GM18909 (cell line): ENCODE measurements at regions not wholly inside any gene's neighbourhood (a gene's known extent, or its start where the extent isn't known, plus 50 kb on each side); places are given as distances from the start of the nearest gene placed in this dataset.

Source experiments
- ATAC-seq: cut with Tn5 transposase; IDR thresholded peaks from one replicate; pipeline ENCODE4 v1.9.1; 2021; ENCODE audit warnings: mild to moderate bottlenecking; ENCODE audit not compliant: unreplicated experiment, poor library complexity

GRCh38 chr3:22526266-22526837, 676.8 kb upstream of the UBE2E2 start:
- ATAC-seq: no peak

GRCh38 chr3:22536541-22536940, 666.6 kb upstream of the UBE2E2 start:
- ATAC-seq: no peak

GRCh38 chr3:22537560-22537959, 665.6 kb upstream of the UBE2E2 start:
- no peak for ATAC-seq

DNA sequence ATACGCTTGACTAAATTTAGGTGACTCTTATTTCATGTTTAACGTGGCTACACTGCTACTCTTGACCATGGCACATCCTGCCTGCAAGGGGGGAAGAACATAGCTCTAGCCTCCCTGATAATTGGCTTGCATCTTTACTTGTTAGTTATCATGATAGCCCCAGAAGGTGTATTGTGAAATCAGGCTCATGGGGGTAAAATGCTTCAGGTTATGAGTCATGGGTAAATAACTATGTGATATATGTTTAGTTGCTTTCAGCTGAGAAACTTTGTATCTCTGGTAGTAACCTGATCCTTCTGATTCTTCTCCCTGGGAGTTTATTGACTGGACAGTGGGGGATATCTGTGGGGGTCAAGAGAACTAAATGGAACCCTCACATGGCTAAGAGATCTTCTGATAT, 660.8 kb upstream of the UBE2E2 start:
- no peak for ATAC-seq

- ATAC-seq: no peak
Observed at GRCh38 chr3:22555753-22556435, 647.2 kb upstream of the UBE2E2 start.

DNA sequence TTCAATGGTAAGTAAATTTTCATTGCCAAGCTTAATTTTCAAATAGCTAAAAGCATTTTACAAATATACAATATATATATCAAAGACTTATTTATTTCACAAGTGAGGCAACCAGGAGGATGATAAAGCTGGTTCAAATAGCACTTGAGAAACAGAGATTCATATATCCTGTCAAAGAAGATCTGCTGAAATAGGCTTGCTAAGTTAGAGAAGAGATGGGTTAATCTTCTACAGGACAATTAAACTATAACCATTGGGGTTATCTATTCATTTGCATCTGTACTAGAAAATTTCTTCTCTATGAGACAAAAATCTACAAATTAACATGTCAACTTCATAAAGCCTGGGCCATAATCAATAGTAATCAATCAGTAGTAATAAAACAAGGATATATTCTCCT, 637.7 kb upstream of the UBE2E2 start:
- ATAC-seq: peak; percentile 62

DNA sequence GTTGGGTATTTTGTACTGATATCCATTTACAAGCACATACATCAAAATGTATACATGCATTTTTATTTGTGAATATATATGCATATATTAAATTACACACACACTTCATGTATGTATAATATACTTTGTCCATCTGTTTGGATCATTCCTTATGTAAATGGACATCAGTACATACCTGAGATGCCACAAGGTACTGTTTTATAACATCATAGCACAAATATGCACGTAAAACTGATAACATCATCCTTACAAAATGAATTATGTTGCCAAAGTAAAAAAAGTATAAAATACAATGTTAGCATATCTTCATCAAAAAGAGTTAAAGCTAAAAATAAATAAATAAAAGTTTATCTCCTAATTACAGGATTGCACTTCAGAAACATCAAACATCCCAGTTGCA, 634.8 kb upstream of the UBE2E2 start:
- no peak for ATAC-seq

- no peak for ATAC-seq
Observed at GRCh38 chr3:22569570-22569969, 633.6 kb upstream of the UBE2E2 start.

- ATAC-seq: no peak
Observed at GRCh38 chr3:22581007-22581406, 622.1 kb upstream of the UBE2E2 start.

DNA sequence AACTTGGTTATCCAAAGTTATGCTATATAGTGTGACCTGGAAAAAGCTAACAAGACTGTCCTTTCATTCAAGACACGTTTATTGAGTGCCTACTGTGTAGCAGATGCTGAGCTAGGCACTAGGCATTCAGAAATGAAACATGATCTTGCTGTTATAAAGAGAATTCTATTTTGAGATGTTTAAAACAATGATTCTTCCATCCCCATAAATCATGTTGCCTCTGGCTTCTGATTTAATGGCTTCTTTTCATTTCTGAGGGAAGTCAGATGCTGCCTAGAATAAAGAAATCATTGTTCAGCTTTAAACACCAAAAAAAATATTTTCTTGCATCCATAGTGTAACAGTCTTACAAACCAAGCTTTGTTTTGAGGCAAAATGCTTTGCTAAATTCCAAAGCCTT, 620.9 kb upstream of the UBE2E2 start:
- ATAC-seq: no peak

DNA sequence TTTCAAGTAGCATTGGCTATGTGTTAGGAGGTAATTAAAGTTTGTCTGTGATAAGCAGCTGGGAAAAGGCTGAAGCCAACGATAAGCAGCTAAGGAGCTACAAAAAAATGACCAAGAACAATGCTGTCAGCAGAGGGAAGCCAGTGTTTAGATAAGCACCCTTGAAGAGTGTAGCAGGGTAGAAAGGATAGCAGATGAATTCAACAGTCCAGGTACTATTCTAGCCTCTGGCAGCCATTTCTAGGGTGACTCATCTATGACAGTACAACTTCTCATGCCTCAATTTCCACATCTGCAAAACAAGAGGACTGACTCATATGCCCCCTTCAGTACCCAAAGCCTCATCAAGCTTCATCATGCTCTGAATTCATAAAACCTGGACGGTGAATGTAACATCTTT, 617.6 kb upstream of the UBE2E2 start:
- ATAC-seq: no peak

GRCh38 chr3:22585911-22586310, 617.2 kb upstream of the UBE2E2 start:
- no peak for ATAC-seq

GRCh38 chr3:22587446-22587845, 615.7 kb upstream of the UBE2E2 start:
- ATAC-seq: no peak

DNA sequence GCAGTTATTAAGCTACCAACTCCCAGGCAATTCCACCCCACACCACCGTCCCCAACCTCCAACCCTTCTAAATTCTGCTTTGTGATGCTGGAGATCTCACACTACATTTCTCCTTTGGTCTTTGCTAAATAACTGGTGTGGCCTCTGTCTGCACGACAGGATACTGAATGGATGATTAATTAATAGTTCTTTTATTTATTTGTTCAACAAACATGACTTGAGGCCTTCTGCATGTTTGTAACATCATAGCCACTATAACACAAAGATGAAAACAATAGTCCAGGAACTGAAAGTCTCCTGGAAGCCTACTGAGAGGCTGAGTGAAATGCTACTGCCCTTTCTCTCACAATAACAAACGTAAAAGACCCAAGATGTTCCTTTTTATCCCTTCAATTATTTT, 609.5 kb upstream of the UBE2E2 start:
- no peak for ATAC-seq

DNA sequence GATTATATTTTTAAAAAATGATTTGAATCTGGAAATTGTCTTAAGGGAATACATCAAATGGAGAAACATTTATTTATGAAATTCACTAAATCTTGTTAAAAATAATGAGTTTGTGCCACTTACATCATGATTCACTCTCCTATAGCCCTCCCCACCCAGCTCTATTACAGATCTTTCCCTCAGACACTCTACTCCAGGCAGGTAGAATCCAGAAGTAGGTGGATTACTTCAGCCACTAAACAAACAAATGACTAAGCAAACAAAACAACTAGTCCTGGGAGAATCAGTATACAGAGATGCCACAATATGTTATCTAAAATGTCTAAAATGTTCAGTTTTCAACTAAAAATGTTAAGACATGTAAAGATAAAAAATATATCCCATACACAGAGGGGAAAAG, 608.1 kb upstream of the UBE2E2 start:
- no peak for ATAC-seq

- ATAC-seq: no peak
Observed at GRCh38 chr3:22606461-22606860, 596.7 kb upstream of the UBE2E2 start.

DNA sequence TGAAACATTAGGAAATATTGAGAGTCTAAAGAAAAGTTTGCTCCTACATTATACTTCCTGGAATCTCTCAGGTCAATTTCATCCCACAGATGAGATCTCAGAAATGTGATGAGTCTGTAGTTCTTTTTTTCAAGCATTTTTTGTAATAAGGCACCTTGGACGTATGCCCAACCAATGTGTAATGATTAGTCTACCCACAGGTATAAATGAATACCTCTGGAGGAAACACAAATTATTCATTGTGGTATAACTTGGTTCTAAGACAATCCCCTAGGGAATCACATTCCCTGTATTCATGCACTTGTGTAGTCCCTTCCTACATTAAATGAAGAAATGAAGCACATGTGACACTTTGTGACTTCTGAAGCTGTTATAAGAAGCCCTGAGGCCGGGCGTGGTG, 596.2 kb upstream of the UBE2E2 start:
- ATAC-seq: no peak

DNA sequence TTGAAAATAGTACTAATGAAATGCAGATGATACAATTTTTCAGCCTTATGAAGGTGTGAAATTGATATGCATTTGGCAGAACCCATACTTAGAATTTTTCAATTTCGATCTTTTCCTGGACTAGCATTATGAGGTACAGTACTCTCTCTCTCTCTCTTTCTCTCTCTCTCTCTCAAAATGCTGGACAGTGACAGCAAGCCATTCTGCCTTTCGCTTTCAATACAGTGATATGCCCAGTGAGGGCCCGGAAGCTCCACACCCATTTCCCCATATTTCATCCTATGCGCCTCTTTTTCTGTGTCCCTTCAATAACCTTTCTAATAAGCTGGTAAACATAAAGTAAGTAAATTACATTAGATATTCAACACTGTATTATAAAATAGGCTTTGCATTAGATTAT, 595.0 kb upstream of the UBE2E2 start:
- no peak for ATAC-seq

DNA sequence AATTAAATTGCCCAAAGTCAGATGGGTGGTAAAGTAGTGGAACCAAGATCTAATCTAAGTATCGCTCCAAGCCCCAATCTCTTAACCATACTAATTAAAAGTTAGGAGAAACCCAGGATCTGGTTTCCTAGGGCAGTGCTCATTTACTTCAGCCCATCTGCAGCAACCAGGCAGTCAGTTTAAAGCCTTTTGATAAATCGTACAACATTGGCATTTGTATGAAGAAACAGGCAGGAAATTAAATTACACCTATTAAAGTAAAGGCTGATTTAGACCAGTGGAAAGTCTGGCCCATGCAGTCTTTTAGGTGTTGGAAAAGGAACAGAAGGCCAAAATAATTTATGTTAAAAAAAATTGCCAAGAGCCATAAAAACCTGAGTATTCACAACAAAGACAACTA, 594.4 kb upstream of the UBE2E2 start:
- ATAC-seq: no peak

DNA sequence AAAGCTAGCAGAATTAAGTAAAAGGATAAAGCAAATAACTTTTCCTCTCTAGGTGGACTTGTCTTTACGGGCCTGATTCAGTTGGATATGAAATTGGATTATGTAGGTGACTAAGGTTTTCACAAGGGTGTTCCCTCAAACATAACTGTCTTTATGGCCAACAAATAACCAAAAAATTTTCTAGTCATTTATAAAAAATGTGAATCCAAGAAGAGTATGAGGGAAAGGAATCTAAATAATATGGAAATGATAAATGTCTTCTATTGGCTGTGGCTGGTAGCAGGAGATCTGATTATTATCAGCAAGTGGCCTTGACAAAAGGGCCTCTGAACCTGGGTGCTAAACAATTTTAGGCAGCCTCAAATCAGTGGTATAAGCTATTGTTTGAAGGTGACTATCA, 594.0 kb upstream of the UBE2E2 start:
- no peak for ATAC-seq

- ATAC-seq: no peak
Observed at GRCh38 chr3:22612927-22613326, 590.2 kb upstream of the UBE2E2 start.

- ATAC-seq: no peak
Observed at GRCh38 chr3:22615790-22616189, 587.3 kb upstream of the UBE2E2 start.
